Dermis blood vessel endothelial cell (primary cell): ENCODE measurements at regions not wholly inside any gene's neighbourhood (a gene's known extent, or its start where the extent isn't known, plus 50 kb on each side); places are given as distances from the start of the nearest gene placed in this dataset.
"Not testable (repeated sequence)": the region's sequence is repeated elsewhere in the genome, so short reads cannot be mapped to it uniquely, and the experiment has no call there.

Experiments used
- DNase-seq: peaks from one replicate; pipeline ENCODE4 v3.0.0; 2010

- no peak for DNase-seq
Measured at GRCh38 chr5:12645582-12645981, 741.3 kb upstream of the CTNND2 start.

- no peak for DNase-seq
Measured at GRCh38 chr5:12636209-12636608, 732.0 kb upstream of the CTNND2 start.

DNA sequence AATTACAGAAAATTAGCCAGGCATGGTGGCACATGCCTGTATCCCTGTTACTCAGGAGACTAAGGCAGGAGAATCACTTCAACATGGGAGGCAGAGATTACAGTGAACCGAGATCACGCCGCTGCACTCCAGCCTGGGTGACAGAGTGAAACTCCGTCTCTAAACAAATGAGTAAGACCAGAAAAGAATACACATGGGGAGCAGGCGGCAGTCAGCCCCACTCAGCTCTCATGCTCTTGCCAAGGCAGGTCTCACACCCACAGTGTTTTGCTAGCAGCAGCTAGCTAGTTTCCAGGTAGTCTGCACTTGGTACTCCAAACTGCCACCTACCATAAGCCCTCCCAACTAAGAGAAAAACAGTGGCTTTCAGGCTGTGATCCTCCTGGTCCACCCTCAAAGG lies 722.3 kb upstream of the CTNND2 start:
- no peak for DNase-seq

- DNase-seq, result no peak
Measured at GRCh38 chr5:12625667-12626263, 721.5 kb upstream of the CTNND2 start.

- no peak for DNase-seq
Measured at GRCh38 chr5:12624776-12625560, 720.7 kb upstream of the CTNND2 start.

GRCh38 chr5:12623408-12623807 lies 719.2 kb upstream of the CTNND2 start:
- no peak for DNase-seq

GRCh38 chr5:12616093-12616492 lies 711.8 kb upstream of the CTNND2 start:
- DNase-seq, result no peak

- DNase-seq, result no peak
Measured at GRCh38 chr5:12615141-12615820, 711.0 kb upstream of the CTNND2 start.

- no peak for DNase-seq
Measured at GRCh38 chr5:12614608-12615007, 710.4 kb upstream of the CTNND2 start.

DNA sequence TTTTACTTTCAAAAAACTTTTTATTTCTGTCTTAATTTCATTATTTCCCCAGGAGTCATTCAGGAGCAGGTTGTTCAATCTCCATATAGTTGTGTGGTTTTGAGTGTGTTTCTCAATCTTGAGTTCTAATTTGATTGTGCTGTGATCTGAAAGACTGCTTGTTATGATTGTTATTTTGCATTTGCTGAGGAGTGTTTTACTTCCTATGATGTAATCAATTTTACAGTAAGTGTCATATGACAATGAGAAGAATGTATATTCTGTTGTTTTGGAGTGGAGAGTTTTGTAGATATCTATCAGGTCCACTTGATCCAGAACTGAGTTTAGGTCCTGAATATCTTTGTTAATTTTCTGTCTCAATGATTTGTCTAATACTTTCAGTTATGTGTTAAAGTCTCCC lies 706.9 kb upstream of the CTNND2 start:
- DNase-seq, result no peak

GRCh38 chr5:12607817-12608216 lies 703.6 kb upstream of the CTNND2 start:
- DNase-seq, result not testable (repeated sequence)

GRCh38 chr5:12592228-12592627 lies 688.0 kb upstream of the CTNND2 start:
- DNase-seq, result no peak

- DNase-seq, result no peak
Measured at GRCh38 chr5:12586406-12586805, 682.2 kb upstream of the CTNND2 start.

- DNase-seq, result not testable (repeated sequence)
Measured at GRCh38 chr5:12578803-12579202, 674.6 kb upstream of the CTNND2 start.

DNA sequence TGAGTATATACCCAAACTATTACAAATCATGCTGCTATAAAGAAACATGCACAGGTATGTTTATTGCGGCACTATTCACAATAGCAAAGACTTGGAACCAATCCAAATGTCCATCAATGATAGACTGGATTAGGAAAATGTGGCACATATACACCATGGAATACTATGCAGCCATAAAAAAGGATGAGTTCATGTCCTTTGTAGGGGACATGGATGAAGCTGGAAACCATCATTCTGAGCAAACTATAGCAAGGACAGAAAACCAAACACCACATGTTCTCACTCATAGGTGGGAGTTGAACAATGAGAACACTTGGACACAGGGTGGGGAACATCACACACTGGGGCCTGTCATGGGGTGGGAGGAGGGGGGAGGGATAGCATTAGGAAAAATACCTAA lies 672.7 kb upstream of the CTNND2 start:
- DNase-seq, result not testable (repeated sequence)

- DNase-seq, result not testable (repeated sequence)
Measured at GRCh38 chr5:12574298-12575093, 670.2 kb upstream of the CTNND2 start.

GRCh38 chr5:12573916-12574297 lies 669.7 kb upstream of the CTNND2 start:
- DNase-seq, result not testable (repeated sequence)

DNA sequence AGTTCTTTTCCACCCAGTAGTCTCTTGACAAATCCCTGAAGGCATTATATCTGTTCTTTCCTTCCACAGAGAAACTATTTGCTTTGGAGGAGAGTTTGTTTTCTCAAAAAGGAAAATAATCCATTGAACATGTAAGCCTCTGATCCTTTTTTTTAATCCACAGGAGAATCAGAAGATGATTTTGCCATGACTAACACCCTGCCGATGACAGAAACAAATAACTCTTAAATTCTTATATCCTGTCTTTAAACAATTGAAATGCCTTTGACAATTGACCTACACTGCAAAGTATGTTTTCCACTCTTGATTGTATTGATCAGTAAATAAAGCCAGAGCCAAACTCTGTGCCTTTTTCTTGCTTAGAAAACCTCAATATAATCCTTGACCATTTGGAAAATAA lies 666.4 kb upstream of the CTNND2 start:
- DNase-seq, result no peak

DNA sequence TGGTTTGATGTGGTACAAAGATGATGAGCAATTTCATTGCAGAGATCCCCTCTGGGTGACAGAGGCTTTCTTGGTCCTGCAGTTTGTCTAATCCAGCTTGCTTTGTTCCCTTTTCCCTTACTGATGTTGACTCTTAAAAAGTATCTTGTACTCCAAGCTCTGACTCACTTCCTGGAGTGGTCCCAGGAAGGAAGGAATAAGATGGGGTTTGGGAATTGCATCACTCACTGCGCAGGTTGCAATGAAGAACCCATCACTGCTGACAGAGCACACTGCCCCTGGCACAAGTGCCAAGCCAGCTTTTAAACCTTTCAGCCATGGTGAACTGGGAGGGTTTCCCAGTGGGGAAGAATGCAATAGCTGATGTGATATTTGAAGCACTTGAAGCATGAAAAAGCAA lies 662.2 kb upstream of the CTNND2 start:
- DNase-seq, result no peak

- DNase-seq, result no peak
Measured at GRCh38 chr5:12557012-12557411, 652.8 kb upstream of the CTNND2 start.

- no peak for DNase-seq
Measured at GRCh38 chr5:12526113-12526512, 621.9 kb upstream of the CTNND2 start.

GRCh38 chr5:12522116-12522515 lies 617.9 kb upstream of the CTNND2 start:
- DNase-seq, result no peak

DNA sequence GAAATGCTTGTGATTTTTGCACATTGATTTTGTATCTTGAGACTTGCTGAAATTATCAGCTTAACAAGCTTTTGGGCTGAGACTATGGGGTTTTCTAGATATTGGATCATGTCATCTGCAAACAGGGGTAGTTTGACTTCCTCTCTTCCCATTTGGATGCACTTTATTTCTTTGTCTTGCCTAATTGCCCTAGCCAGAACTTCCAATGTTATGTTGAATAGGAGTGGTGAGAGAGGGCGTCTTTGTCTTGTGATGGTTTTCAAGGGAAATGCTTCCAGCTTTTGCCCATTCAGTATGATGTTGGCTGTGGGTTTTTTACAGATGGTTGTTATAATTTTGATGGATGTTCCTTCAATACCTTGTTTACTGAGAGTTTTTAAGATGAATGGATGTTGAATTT lies 600.7 kb upstream of the CTNND2 start:
- DNase-seq, result not testable (repeated sequence)
